IPS-18a (cell line): ENCODE measurements at regions not wholly inside any gene's neighbourhood (a gene's known extent, or its start where the extent isn't known, plus 50 kb on each side); places are given as distances from the start of the nearest gene placed in this dataset.
"Not testable (repeated sequence)": the region's sequence is repeated elsewhere in the genome, so short reads cannot be mapped to it uniquely, and the experiment has no call there.

Source experiments
- H3K27ac ChIP-seq: one replicate; pipeline ENCODE4 v1.5.1; 2013; ENCODE audit warnings: low read length
- H3K27me3 ChIP-seq: one replicate; pipeline ENCODE4 v1.6.1; 2013; ENCODE audit warnings: mild to moderate bottlenecking, low read length; ENCODE audit not compliant: control insufficient read depth, insufficient read depth
- H3K36me3 ChIP-seq: one replicate; pipeline ENCODE4 v1.6.1; 2013; ENCODE audit warnings: low read depth, low read length; ENCODE audit not compliant: control insufficient read depth
- H3K4me1 ChIP-seq: one replicate; pipeline ENCODE4 v1.6.1; 2013; ENCODE audit warnings: low read depth, low read length; ENCODE audit not compliant: control insufficient read depth
- H3K4me3 ChIP-seq: one replicate; pipeline ENCODE4 v1.5.1; 2013; ENCODE audit warnings: low read length
- H3K9ac ChIP-seq: one replicate; pipeline ENCODE4 v1.6.1; 2013; ENCODE audit warnings: mild to moderate bottlenecking, low read length, moderate library complexity
- H3K9me3 ChIP-seq: one replicate; pipeline ENCODE4 v1.6.1; 2013; ENCODE audit warnings: low read depth, low read length; ENCODE audit not compliant: control insufficient read depth

DNA sequence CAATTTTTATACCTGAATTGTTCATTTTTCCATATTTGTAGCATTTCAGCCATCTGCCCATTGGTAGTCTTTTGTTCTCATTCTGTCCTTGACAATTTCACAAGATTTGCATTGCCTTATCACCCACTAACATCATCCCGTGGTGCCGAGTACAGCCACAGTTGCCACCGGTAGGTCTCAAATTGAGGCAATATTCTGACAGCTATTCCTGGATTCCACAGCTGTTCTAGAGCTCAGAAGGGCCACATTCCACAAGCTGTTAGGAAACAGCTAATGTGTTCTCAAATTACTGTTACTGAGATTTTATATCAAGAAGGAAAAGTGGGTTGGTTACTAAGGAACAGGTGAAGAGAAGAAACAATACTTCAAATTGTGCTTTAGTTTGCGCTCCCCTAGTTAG is 178.8 kb downstream of the RPRM start:
- Histone ChIP-seq H3K27ac (no peak overlapping the region), H3K27me3 (no peaks in the 10 kb centered on the region), H3K9me3 (no peaks in the 10 kb centered on the region), H3K4me1 (no peaks in the 10 kb centered on the region), H3K9ac (no peak overlapping the region), H3K36me3 (no peaks in the 10 kb centered on the region), H3K4me3 (no peak overlapping the region)

DNA sequence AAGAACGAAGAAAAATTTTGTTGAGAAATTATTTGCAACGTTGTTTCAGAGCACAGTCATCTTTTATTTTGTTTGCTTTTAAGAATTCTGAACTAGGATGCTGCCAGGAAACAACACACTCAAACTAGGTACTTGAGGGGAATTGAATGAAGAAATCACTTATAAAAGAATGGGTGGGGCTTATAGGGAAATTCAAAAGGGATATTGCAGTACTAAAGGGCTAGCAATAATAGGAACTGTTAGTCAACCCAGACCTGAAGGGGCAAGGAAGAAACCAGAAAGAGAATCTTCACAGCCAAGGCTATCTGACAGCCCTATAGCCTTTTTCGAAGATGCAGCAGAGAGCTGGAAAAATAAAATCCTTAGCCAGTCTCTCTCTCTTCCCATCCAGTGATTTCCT is 179.3 kb downstream of the RPRM start:
- no peak overlapping the region for H3K27ac ChIP-seq
- no peak overlapping the region for H3K9ac ChIP-seq
- no peak overlapping the region for H3K4me3 ChIP-seq
- no peaks in the 10 kb centered on the region for H3K9me3 ChIP-seq
- no peaks in the 10 kb centered on the region for H3K4me1 ChIP-seq
- H3K36me3 ChIP-seq: no peaks in the 10 kb centered on the region
- no peaks in the 10 kb centered on the region for H3K27me3 ChIP-seq

GRCh38 chr2:153294199-153294786 is 184.3 kb downstream of the RPRM start:
- H3K27ac ChIP-seq: no peak overlapping the region
- no peaks in the 10 kb centered on the region for H3K4me1 ChIP-seq
- no peaks in the 10 kb centered on the region for H3K36me3 ChIP-seq
- no peak overlapping the region for H3K9ac ChIP-seq
- H3K4me3 ChIP-seq: no peak overlapping the region
- no peaks in the 10 kb centered on the region for H3K27me3 ChIP-seq
- no peaks in the 10 kb centered on the region for H3K9me3 ChIP-seq

- Histone ChIP-seq H3K4me3 (no peak overlapping the region), H3K27me3 (no peaks in the 10 kb centered on the region), H3K9me3 (no peaks in the 10 kb centered on the region), H3K27ac (no peak overlapping the region), H3K36me3 (no peaks in the 10 kb centered on the region), H3K9ac (no peak overlapping the region), H3K4me1 (no peaks in the 10 kb centered on the region)
These were observed 186.8 kb downstream of the RPRM start for GRCh38 chr2:153291718-153292117.

DNA sequence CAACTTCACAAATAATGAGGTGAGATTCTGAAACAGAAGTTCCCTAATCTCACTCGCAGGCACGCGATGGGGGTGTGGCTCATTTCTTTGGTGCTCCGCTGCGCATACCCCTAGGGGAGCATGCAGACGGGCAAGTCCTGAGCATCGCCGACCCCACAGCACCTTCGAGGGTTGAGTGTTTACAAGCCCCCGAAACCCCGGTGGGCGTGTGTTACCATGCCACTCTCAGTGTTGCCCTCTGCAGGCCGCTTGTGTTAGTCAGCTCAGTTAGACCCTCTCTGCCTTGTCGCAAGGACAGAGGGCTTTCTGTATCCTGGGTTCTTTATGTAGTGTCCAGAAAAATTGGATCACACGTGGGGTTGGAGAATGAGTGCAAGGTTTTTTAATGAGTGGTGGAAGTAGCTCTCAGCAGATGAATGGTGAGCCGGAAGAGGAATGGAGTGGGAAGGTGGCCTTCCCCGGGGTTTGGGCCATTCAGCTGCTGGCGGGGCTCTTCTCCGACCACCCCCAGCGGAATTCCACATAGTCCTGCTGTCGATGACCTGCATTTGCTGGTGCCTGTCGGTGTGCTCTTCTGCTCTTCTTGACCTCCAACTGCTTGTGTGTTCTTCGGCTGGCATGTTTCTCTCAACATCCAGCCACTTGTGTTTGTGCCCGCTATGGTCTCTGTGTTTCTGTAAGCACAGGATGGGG is 191.3 kb downstream of the RPRM start:
- H3K9ac ChIP-seq: no peak overlapping the region
- H3K9me3 ChIP-seq: no peaks in the 10 kb centered on the region
- H3K4me1 ChIP-seq: no peaks in the 10 kb centered on the region
- H3K36me3 ChIP-seq: no peaks in the 10 kb centered on the region
- peak overlapping the region; percentile 55 for H3K4me3 ChIP-seq
- no peaks in the 10 kb centered on the region for H3K27me3 ChIP-seq
- H3K27ac ChIP-seq: no peak overlapping the region

DNA sequence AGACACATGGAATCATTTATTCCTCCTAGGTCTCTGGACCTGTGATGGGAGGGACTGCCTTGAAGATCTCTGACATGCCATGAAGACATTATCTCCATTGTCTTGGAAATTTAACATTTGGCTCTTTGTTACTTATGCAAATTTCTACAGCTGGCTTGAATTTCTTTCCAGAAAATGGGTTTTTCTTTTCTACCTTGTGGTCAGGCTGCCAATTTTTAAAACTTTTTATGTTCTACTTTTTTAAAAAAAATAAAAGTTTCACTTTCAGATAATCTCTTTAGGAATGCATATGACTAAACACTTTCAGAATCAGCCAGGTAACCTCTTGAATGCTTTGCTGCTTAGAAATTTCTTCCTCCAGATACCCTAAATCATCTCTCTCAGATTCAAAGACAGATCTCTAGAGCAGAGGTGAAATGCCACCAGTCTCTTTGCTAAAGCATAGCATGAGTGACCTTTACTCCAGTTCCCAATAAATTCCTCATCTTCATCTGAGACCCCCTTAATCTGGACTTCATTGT is 209.6 kb downstream of the RPRM start:
- H3K36me3 ChIP-seq: no peaks in the 10 kb centered on the region
- H3K9me3 ChIP-seq: peaks cover 8% of the 10 kb centered on the region
- no peak overlapping the region for H3K4me3 ChIP-seq
- H3K4me1 ChIP-seq: no peaks in the 10 kb centered on the region
- no peak overlapping the region for H3K27ac ChIP-seq
- H3K27me3 ChIP-seq: no peaks in the 10 kb centered on the region
- H3K9ac ChIP-seq: no peak overlapping the region

DNA sequence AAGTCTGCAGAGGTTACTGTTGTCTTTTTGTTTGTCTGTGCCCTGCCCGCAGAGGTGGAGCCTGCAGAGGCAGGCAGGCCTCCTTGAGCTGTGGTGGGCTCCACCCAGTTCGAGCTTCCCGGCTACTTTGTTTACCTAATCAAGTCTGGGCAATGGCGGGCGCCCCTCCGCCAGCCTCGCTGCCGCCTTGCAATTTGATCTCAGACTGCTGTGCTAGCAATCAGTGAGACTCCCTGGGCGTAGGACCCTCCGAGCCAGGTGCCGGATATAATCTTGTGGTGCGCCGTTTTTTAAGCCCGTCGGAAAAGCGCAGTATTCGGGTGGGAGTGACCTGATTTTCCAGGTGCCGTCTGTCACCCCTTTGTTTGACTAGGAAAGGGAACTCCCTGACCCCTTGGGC is 221.7 kb downstream of the RPRM start:
- H3K9me3 ChIP-seq, H3K9ac ChIP-seq, H3K4me3 ChIP-seq, H3K36me3 ChIP-seq, H3K4me1 ChIP-seq, H3K27ac ChIP-seq, H3K27me3 ChIP-seq: not testable (repeated sequence)

DNA sequence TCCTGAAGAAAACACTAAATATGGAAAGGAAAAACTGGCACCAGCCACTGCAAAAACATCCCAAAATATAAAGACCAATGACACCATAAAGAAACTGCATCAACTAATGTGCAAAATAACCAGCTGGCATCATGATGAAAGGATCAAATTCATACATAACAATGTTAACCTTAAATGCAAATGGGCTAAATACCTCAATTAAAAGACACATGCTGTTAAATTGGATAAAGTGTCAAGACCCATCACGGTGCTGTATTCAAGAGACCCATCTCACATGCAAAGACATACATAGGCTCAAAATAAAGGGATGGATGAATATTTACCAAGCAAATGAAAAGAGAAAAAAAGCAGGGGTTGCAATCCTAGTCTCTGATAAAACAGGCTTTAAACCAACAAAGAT is 231.9 kb downstream of the RPRM start:
- not testable (repeated sequence) for H3K27ac ChIP-seq, H3K9ac ChIP-seq, H3K36me3 ChIP-seq, H3K9me3 ChIP-seq
- peaks cover 11% of the 10 kb centered on the region for H3K27me3 ChIP-seq
- H3K4me3 ChIP-seq: peak overlapping the region; percentile 21
- peaks cover 11% of the 10 kb centered on the region for H3K4me1 ChIP-seq

GRCh38 chr2:153235516-153235915 is 243.0 kb downstream of the RPRM start:
- H3K27ac ChIP-seq: no peak overlapping the region
- H3K4me3 ChIP-seq: no peak overlapping the region
- H3K9me3 ChIP-seq: no peaks in the 10 kb centered on the region
- no peak overlapping the region for H3K9ac ChIP-seq
- no peaks in the 10 kb centered on the region for H3K27me3 ChIP-seq
- no peaks in the 10 kb centered on the region for H3K4me1 ChIP-seq
- H3K36me3 ChIP-seq: no peaks in the 10 kb centered on the region

DNA sequence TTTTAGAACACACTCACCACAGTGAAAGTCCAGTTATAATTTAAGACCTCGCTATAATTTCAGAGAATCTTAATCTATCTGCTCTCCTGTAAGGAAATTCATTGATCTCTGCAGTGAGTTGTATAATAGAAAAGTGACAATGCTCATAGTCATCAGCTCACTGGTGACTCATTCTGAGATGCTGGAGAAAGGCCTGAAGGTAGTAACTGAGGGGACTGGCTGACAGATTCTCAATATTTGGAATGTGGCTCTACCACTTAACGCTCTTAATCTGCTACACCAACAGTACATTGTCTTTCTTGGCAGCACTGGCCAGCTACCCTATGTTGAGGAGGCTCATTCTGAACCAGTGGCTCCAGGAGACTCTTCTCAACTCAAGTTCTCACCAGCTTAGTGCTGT is 246.1 kb downstream of the RPRM start:
- no peak overlapping the region for H3K4me3 ChIP-seq
- H3K36me3 ChIP-seq: no peaks in the 10 kb centered on the region
- no peak overlapping the region for H3K27ac ChIP-seq
- H3K9ac ChIP-seq: no peak overlapping the region
- no peaks in the 10 kb centered on the region for H3K27me3 ChIP-seq
- no peaks in the 10 kb centered on the region for H3K4me1 ChIP-seq
- no peaks in the 10 kb centered on the region for H3K9me3 ChIP-seq

DNA sequence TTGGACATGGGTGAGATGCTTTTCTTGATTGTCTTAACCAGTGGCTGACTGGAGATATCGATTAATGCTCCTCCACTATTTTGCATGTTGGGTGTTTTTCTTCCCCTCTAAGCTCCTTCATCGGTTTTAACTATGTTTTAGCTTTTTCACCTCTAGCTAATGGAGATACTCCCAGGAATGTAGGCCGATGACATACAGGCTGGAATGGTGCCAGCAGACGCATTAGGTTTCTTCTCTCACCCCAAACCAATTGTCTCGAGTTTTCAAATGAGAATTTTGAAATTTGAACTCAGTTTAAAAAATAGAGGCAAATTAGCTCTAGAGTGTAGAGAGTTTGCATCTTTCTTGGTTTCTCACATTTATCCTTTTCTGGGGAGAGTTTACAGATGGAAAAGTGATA is 247.6 kb downstream of the RPRM start:
- Histone ChIP-seq H3K27me3 (no peaks in the 10 kb centered on the region), H3K4me3 (no peak overlapping the region), H3K4me1 (no peaks in the 10 kb centered on the region), H3K9ac (no peak overlapping the region), H3K36me3 (no peaks in the 10 kb centered on the region), H3K9me3 (no peaks in the 10 kb centered on the region), H3K27ac (no peak overlapping the region)

DNA sequence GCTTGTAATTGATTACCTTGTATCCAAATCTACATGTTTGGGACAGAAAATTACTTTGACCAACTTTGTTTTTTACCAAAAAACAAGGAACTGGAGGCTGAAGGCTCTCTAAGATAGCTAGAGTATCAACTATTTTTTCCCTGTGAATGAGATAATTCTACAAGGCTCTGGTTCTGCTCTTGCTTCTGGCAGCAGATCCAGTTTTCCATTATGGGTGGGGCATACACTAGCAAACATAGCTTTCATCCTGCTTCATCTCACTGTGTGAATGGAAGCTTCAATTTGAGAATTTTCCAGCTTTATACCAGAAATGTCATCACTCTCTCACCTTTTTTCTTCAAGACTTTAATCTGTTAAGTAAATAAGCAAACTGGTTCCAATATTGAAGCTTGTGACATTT is 249.7 kb downstream of the RPRM start:
- Histone ChIP-seq H3K4me1 (no peaks in the 10 kb centered on the region), H3K9me3 (peaks cover 3% of the 10 kb centered on the region), H3K4me3 (no peak overlapping the region), H3K9ac (no peak overlapping the region), H3K27me3 (no peaks in the 10 kb centered on the region), H3K27ac (no peak overlapping the region), H3K36me3 (no peaks in the 10 kb centered on the region)
